Gastroesophageal sphincter (tissue), 4 donors: ENCODE measurements at regions not wholly inside any gene's neighbourhood (a gene's known extent, or its start where the extent isn't known, plus 50 kb on each side); places are given as distances from the start of the nearest gene placed in this dataset.
A peak's percentile ranks its signal among the peaks of the same experiment; 100 is the strongest.

Experiments
- ATAC-seq: fragments of 150-250 bp; one replicate; pipeline ENCODE4 v1.9.1; 2016; ENCODE audit warnings: mild to moderate bottlenecking, moderate library complexity
- H3K27ac ChIP-seq, 4 donors: fragments of 200-600 bp; sonication (generic) in 3 of 4; 1 replicate in 3 of 4; 2 replicates in 1 of 4; pipeline ENCODE4 v1.5.1; 2016 to 2019
- H3K27me3 ChIP-seq: fragments of 200-600 bp; sonication (generic); one replicate; pipeline ENCODE4 v1.5.1; 2019
- H3K36me3 ChIP-seq, 2 donors: fragments of 200-600 bp; sonication (generic); one replicate each; pipeline ENCODE4 v1.5.1; 2019; ENCODE audit warnings: control low read depth in 1 of 2
- H3K4me1 ChIP-seq, 3 donors: fragments of 200-600 bp; sonication (generic); 1 replicate in 2 of 3; 2 replicates in 1 of 3; pipeline ENCODE4 v1.5.1; 2016 to 2019; ENCODE audit warnings: control low read depth in 2 of 3
- H3K4me3 ChIP-seq, 2 donors: fragments of 200-600 bp; sonication (generic); one replicate each; pipeline ENCODE4 v1.5.1; 2019; ENCODE audit warnings: mild to moderate bottlenecking in 1 of 2, moderate library complexity in 1 of 2
- H3K9me3 ChIP-seq, 3 donors: fragments of 200-600 bp; sonication (generic); one replicate each; pipeline ENCODE4 v1.5.1; 2017 to 2019; ENCODE audit warnings: control low read depth in 2 of 3
- EP300 ChIP-seq: sonication (generic); formaldehyde crosslinking; IDR thresholded peaks from one replicate; pipeline ENCODE4 v1.6.1; 2017; ENCODE audit warnings: antibody characterized with exemption, mild to moderate bottlenecking
- POLR2A ChIP-seq, 2 donors: fragments of 450-650 bp; IDR thresholded peaks; one replicate each; pipeline ENCODE4 v1.6.1; 2017; ENCODE audit warnings: antibody characterized with exemption in 2 of 2, mild to moderate bottlenecking in 2 of 2, moderate library complexity in 1 of 2
- POLR2AphosphoS5 ChIP-seq: sonication (generic); formaldehyde crosslinking; IDR thresholded peaks from one replicate; pipeline ENCODE4 v1.6.1; 2017; ENCODE audit warnings: antibody characterized with exemption
- WGBS, 2 donors: methylation state at CpG; one replicate each; pipeline ENCODE4 v1.1.5; 2018; ENCODE audit warnings: low coverage in 1 of 2; 5-methylcytosine and 5-hydroxymethylcytosine counted together
- TF ChIP-seq, protein P1 (sequence below), 4 experiments: fragments of 200-600 bp in 2 of 4; fragments of 450-650 bp in 2 of 4; sonication (generic) in 1 of 4; IDR thresholded peaks; one replicate each; pipeline ENCODE4 v1.5.1; 2017 to 2019; ENCODE audit warnings: antibody characterized with exemption in 4 of 4, mild to moderate bottlenecking in 2 of 4, moderate library complexity in 2 of 4

DNA sequence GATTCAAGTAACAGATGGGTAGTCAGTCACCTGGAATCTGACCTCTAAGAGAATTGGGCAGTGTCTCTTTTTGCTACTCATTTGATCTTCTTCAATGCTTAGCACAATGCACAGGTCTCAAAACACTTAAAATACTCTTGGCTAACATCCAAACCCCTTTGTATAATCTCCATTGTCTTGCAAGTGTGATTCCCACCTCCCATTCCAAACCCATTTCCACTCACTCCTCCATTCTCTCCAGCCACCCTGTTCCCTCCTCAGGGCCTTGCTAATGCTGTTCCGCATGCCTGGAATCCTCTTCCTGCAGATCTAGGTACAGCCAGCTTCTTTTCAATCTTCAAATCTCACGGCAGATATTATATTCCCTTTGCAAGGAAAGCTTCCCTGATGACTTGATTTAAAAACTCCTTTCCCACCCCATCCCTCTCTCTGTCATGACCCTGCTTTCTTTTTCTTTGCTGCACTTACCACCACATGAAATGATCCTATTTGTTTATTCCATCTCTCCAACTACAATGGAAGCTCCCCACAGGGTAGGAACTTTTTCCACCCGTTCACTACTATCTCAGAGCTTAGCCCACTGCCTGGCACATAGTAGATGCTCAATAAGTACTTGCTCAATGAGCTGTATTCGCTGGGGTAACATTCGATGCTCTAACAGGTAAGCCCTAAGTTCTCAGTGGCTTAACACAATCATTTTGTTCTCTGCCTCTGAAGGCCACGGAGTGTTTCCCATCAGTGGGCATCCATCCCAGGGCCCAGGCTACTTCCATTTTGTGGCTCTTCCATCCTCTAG, 121.7 kb downstream of the MN1 start:
- TF ChIP-seq POLR2AphosphoS5 (no peak), EP300 (no peak), POLR2A (IDR thresholded peaks at IDR 0.05) (no peak)
- TF ChIP-seq, protein P1, sequence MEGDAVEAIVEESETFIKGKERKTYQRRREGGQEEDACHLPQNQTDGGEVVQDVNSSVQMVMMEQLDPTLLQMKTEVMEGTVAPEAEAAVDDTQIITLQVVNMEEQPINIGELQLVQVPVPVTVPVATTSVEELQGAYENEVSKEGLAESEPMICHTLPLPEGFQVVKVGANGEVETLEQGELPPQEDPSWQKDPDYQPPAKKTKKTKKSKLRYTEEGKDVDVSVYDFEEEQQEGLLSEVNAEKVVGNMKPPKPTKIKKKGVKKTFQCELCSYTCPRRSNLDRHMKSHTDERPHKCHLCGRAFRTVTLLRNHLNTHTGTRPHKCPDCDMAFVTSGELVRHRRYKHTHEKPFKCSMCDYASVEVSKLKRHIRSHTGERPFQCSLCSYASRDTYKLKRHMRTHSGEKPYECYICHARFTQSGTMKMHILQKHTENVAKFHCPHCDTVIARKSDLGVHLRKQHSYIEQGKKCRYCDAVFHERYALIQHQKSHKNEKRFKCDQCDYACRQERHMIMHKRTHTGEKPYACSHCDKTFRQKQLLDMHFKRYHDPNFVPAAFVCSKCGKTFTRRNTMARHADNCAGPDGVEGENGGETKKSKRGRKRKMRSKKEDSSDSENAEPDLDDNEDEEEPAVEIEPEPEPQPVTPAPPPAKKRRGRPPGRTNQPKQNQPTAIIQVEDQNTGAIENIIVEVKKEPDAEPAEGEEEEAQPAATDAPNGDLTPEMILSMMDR (IDR thresholded peaks at IDR 0.05), result no peak
- H3K27me3 ChIP-seq, result no peaks in the 10 kb centered on the region
- no peak for ATAC-seq

DNA sequence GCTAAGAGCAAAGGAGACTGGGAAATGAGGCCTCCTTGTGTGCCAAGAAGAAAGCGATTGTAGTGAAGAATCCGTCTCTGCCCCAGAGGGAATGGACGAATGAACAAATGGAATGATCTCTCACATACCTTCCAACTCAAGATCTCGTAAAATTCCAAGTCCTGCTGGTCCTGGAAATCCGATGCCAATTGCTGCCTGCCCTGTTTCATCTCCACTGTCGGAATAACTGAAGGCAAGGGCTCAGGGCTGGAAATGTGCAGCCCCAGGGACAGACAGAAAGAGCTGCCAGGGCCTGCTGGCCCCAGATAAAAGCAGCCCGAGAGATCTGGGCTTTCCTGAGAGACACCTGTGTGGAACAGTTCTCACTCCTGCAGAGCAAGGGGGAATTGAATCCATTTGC, 120.9 kb downstream of the MN1 start:
- H3K9me3 ChIP-seq, result no peaks in the 10 kb centered on the region
- no peak overlapping the region for H3K4me3 ChIP-seq
- H3K36me3 ChIP-seq, result no peaks in the 10 kb centered on the region
- ATAC-seq, result no peak
- no peaks in the 10 kb centered on the region for H3K27me3 ChIP-seq
- no peak for TF ChIP-seq POLR2A (IDR thresholded peaks at IDR 0.05)
- no peak for TF ChIP-seq POLR2AphosphoS5
- peaks cover 0 to 11% (median 0%) of the 10 kb centered on the region in 3 donors for H3K4me1 ChIP-seq
- no peak overlapping the region for H3K27ac ChIP-seq
- WGBS, 2 donors, result 100% methylated on average over 2 to 3 of the region's 7 CpGs

More for the DNA sequence above, 121.7 kb downstream of the MN1 start:
- WGBS, 2 donors, result 90 to 93% methylated on average over 2 to 6 of the region's 6 CpGs
- Histone ChIP-seq H3K36me3 (no peaks in the 10 kb centered on the region), H3K4me3 (no peak overlapping the region), H3K9me3 (no peaks in the 10 kb centered on the region), H3K27ac (no peak overlapping the region), H3K4me1 (peaks cover 0 to 4% (median 0%) of the 10 kb centered on the region in 3 donors)

DNA sequence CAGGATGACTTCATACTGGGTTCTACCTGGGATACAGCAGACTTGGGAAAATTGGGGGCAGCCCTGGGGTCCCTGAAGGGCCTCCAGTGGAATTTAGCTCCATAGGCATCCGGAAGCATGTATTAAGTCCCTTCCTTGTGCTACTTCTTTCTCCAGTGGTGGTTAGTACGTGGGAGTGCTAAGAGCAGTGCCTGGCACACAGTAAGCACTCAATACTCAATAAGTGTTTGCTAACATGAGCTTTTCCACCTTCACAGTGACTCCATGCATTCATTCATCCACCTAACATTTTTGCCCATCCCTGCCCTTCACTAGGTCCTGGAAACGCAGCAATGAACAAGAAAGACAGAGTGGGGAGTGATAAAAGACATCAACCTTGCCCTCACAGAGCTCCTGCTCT, 120.5 kb downstream of the MN1 start:
- Histone ChIP-seq H3K27ac (no peak overlapping the region), H3K36me3 (no peaks in the 10 kb centered on the region), H3K9me3 (no peaks in the 10 kb centered on the region), H3K27me3 (no peaks in the 10 kb centered on the region), H3K4me3 (no peak overlapping the region), H3K4me1 (peaks cover 0 to 15% (median 0%) of the 10 kb centered on the region in 3 donors)
- ATAC-seq, result no peak
- WGBS, 2 donors, result 43 to 100% methylated on average over 1 of the region's 3 CpGs
- TF ChIP-seq POLR2AphosphoS5 (no peak), EP300 (no peak), POLR2A (IDR thresholded peaks at IDR 0.05) (no peak)

DNA sequence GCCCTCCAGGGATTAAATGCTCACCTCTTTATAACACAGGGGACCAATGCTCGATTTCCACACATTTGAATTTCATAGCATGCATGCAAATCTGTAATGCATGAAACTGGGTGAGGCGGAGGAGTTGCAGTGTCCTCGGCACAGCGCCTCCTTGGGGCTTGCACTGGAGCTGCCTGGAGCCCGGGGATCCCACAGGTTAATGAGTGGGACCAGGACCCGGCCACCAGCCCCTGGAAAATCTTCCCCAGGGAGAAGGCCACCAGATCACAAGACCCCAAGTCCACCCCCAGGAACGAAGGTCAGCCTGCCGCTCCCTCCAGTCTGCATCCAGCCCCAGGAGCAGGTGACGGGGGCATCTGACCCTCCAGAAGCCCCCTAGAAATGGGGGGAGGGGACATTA, 119.1 kb downstream of the MN1 start:
- no peak for ATAC-seq
- H3K9me3 ChIP-seq, result no peaks in the 10 kb centered on the region
- H3K4me3 ChIP-seq, result no peak overlapping the region
- H3K27me3 ChIP-seq, result no peaks in the 10 kb centered on the region
- H3K4me1 ChIP-seq, result peaks cover 0 to 29% (median 4%) of the 10 kb centered on the region in 3 donors
- H3K27ac ChIP-seq, result no peak overlapping the region
- WGBS, 2 donors, result 63 to 69% methylated on average over 1 to 5 of the region's 9 CpGs
- TF ChIP-seq POLR2A (IDR thresholded peaks at IDR 0.05) (no peak), POLR2AphosphoS5 (no peak)
- H3K36me3 ChIP-seq, result no peaks in the 10 kb centered on the region

DNA sequence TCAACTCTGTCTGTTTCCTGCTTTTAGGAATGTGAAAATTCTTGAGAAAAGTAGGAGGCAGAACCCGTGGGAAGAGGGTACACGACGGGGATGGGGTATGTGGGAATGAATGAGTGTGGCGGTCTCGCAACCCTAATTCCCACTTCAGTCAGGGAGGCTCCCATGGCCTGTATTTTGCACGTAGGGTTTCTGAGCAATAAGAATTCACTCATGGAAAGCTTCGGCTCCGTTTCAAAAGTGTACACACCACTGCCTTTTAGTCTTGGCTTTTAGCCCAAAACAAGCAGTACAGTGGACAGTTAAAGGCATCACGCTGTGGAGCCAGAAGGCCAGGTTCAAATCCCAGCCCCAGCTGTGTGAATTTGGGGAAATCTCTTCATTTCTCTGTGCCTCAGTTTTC, 116.7 kb downstream of the MN1 start:
- WGBS, 2 donors, result 36 to 40% methylated on average over 9 of the region's 9 CpGs
- Histone ChIP-seq H3K4me3 (no peak overlapping the region), H3K27me3 (no peaks in the 10 kb centered on the region), H3K9me3 (no peaks in the 10 kb centered on the region), H3K4me1 (peaks cover 0 to 29% (median 4%) of the 10 kb centered on the region in 3 donors), H3K27ac (peak overlapping the region in 3 of 4 donors; percentile 14 to 83 (median 77)), H3K36me3 (no peaks in the 10 kb centered on the region)
- ATAC-seq, result no peak
- TF ChIP-seq POLR2AphosphoS5, result no peak
- TF ChIP-seq, protein P1 (IDR thresholded peaks at IDR 0.05), result no peak
- TF ChIP-seq POLR2A (IDR thresholded peaks at IDR 0.05), result no peak
- TF ChIP-seq EP300, result no peak

DNA sequence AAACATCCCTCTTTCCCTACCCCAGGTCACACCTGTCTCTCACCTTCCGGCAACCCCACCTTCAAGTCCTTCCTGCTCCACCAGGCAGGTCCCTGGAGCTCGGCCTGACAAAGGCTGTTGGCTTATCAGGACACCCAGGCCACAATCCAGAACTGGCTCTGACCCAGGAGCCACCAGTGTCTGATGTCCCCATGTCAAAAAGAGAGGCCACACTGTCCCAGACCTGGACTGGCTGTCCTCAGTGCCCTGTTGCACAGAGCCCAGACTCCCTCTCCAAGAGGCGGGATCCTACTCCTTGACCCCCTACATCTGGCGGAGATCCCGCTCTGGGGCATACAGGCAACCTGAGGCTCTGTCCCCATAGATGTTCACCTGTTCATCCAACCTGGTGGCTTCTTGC, 116.0 kb downstream of the MN1 start:
- H3K36me3 ChIP-seq, result no peaks in the 10 kb centered on the region
- H3K4me3 ChIP-seq, result no peak overlapping the region
- H3K4me1 ChIP-seq, result peaks cover 0 to 29% (median 4%) of the 10 kb centered on the region in 3 donors
- ATAC-seq, result no peak
- H3K27ac ChIP-seq, result peak overlapping the region in 3 of 4 donors; percentile 14 to 83 (median 77)
- no peaks in the 10 kb centered on the region for H3K27me3 ChIP-seq
- TF ChIP-seq POLR2A (IDR thresholded peaks at IDR 0.05) (no peak), POLR2AphosphoS5 (no peak), EP300 (no peak)
- TF ChIP-seq, protein P1 (IDR thresholded peaks at IDR 0.05), result no peak
- WGBS, 2 donors, result 96% methylated on average over 5 of the region's 5 CpGs; no CpG with 5 or more reads in 1 of the 2 donors
- no peaks in the 10 kb centered on the region for H3K9me3 ChIP-seq
